Colonic mucosa (tissue), 4 donors: ENCODE measurements at regions not wholly inside any gene's neighbourhood (a gene's known extent, or its start where the extent isn't known, plus 50 kb on each side); places are given as distances from the start of the nearest gene placed in this dataset.

Experiments
- DNase-seq: peaks from one replicate; pipeline ENCODE4 v3.0.0-alpha.2; 2020
- H3K27ac ChIP-seq: fragments of 200-600 bp; one replicate; pipeline ENCODE4 v1.8.0; 2021
- H3K27me3 ChIP-seq: fragments of 200-600 bp; one replicate; pipeline ENCODE4 v1.8.0; 2021
- H3K36me3 ChIP-seq: fragments of 200-600 bp; one replicate; pipeline ENCODE4 v1.8.0; 2021
- H3K4me1 ChIP-seq: fragments of 200-600 bp; one replicate; pipeline ENCODE4 v1.8.0; 2021; ENCODE audit warnings: mild to moderate bottlenecking
- H3K4me3 ChIP-seq: fragments of 200-600 bp; one replicate; pipeline ENCODE4 v1.8.0; 2021
- H3K9ac ChIP-seq, 2 donors: one replicate each; pipeline ENCODE4 v1.7.0; 2013; ENCODE audit warnings: control low read depth in 2 of 2, low read depth in 2 of 2, low read length in 2 of 2
- H3K9me3 ChIP-seq: fragments of 200-600 bp; one replicate; pipeline ENCODE4 v1.8.0; 2021
- CTCF ChIP-seq: fragments of 200-600 bp; IDR thresholded peaks from one replicate; pipeline ENCODE4 v1.8.0; 2022; ENCODE audit warnings: antibody characterized with exemption, mild to moderate bottlenecking
- intact Hi-C: fragments of 100-400 bp; cut with DNase I; formaldehyde crosslinking; loops from one replicate; pipeline ENCODE4 v1.14.1; 2022
- donor health status: healthy.
- donor health status: DM: no; HTN: no; CAD: no.
- donor health status: DM: no; HTN: no; CAD: no.

GRCh38 chr6:26200918-26201721 lies 113.9 kb downstream of the HFE start:
- H3K27me3 ChIP-seq, result no peaks in the 10 kb centered on the region
- no peaks in the 10 kb centered on the region for H3K9me3 ChIP-seq
- intact Hi-C loops, result no loop called here
- no peaks in the 10 kb centered on the region for H3K4me1 ChIP-seq
- no peak overlapping the region for H3K27ac ChIP-seq
- no peak overlapping the region for H3K9ac ChIP-seq
- TF ChIP-seq CTCF, result no peak
- no peak for DNase-seq
- no peaks in the 10 kb centered on the region for H3K36me3 ChIP-seq
- no peak overlapping the region for H3K4me3 ChIP-seq

- DNase-seq, result no peak
- Histone ChIP-seq H3K9ac (no peak overlapping the region), H3K4me3 (no peak overlapping the region), H3K27ac (no peak overlapping the region), H3K9me3 (no peaks in the 10 kb centered on the region), H3K4me1 (no peaks in the 10 kb centered on the region), H3K27me3 (no peaks in the 10 kb centered on the region), H3K36me3 (no peaks in the 10 kb centered on the region)
- TF ChIP-seq CTCF, result no peak
- intact Hi-C loops, result no loop called here
These were observed 115.0 kb downstream of the HFE start for GRCh38 chr6:26202201-26202611.

- no peak overlapping the region for H3K9ac ChIP-seq
- TF ChIP-seq CTCF, result no peak
- H3K36me3 ChIP-seq, result no peaks in the 10 kb centered on the region
- H3K27ac ChIP-seq, result peak overlapping the region; percentile 99
- DNase-seq, result no peak
- intact Hi-C loops, result no loop called here
- H3K27me3 ChIP-seq, result no peaks in the 10 kb centered on the region
- H3K4me1 ChIP-seq, result no peaks in the 10 kb centered on the region
- no peaks in the 10 kb centered on the region for H3K9me3 ChIP-seq
- H3K4me3 ChIP-seq, result no peak overlapping the region
These were observed 115.8 kb downstream of the HFE start for GRCh38 chr6:26202811-26203583.

- Histone ChIP-seq H3K27ac (peak overlapping the region; percentile 99), H3K36me3 (no peaks in the 10 kb centered on the region), H3K27me3 (no peaks in the 10 kb centered on the region), H3K4me1 (no peaks in the 10 kb centered on the region), H3K4me3 (peak overlapping the region; percentile 70), H3K9me3 (no peaks in the 10 kb centered on the region), H3K9ac (peak overlapping the region; percentile 78 to 97)
- no peak for TF ChIP-seq CTCF
- intact Hi-C loops, result no loop called here
- DNase-seq, result peak; percentile 97
These were observed 117.3 kb downstream of the HFE start for GRCh38 chr6:26204332-26205160.

- H3K4me1 ChIP-seq, result no peaks in the 10 kb centered on the region
- peak overlapping the region; percentile 99 for H3K27ac ChIP-seq
- no peaks in the 10 kb centered on the region for H3K9me3 ChIP-seq
- peak; percentile 79 for DNase-seq
- intact Hi-C loops, result no loop called here
- peak overlapping the region; percentile 70 for H3K4me3 ChIP-seq
- no peaks in the 10 kb centered on the region for H3K27me3 ChIP-seq
- no peaks in the 10 kb centered on the region for H3K36me3 ChIP-seq
- no peak for TF ChIP-seq CTCF
- H3K9ac ChIP-seq, result peak overlapping the region; percentile 78 to 97
These were observed 118.0 kb downstream of the HFE start for GRCh38 chr6:26205161-26205624.
